Spleen (tissue), 11 donors: ENCODE measurements at regions not wholly inside any gene's neighbourhood (a gene's known extent, or its start where the extent isn't known, plus 50 kb on each side); places are given as distances from the start of the nearest gene placed in this dataset.

Experiments used
- DNase-seq: peaks from one replicate; pipeline ENCODE4 v3.0.0-alpha.2; 2020
- H3K27ac ChIP-seq, 8 donors: fragments of 200-600 bp; sonication (generic) in 7 of 8; 1 replicate in 4 of 8; 2 replicates in 4 of 8; pipeline versions ENCODE4 v1.5.0 to v1.8.0; 2016 to 2021; ENCODE audit warnings: inconsistent platforms in 4 of 8, mild to moderate bottlenecking in 4 of 8, moderate library complexity in 1 of 8
- H3K27me3 ChIP-seq, 7 donors: fragments of 200-600 bp; sonication (generic) in 6 of 7; replicated peaks in 1 of 7; 1 replicate in 4 of 7; 2 replicates in 3 of 7; pipeline versions ENCODE4 v1.5.0 to v1.8.0; 2016 to 2021; ENCODE audit warnings: inconsistent platforms in 3 of 7, mild to moderate bottlenecking in 1 of 7
- H3K36me3 ChIP-seq, 6 donors: fragments of 200-600 bp; sonication (generic) in 5 of 6; 1 replicate in 4 of 6; 2 replicates in 2 of 6; pipeline versions ENCODE4 v1.5.0 to v1.8.0; 2016 to 2021; ENCODE audit warnings: inconsistent platforms in 2 of 6
- H3K4me1 ChIP-seq, 6 donors: fragments of 200-600 bp; sonication (generic) in 5 of 6; 1 replicate in 3 of 6; 2 replicates in 3 of 6; pipeline versions ENCODE4 v1.5.0 to v1.8.0; 2016 to 2021; ENCODE audit warnings: inconsistent platforms in 3 of 6
- H3K4me3 ChIP-seq, 8 donors: fragments of 200-600 bp; sonication (generic) in 7 of 8; 1 replicate in 4 of 8; 2 replicates in 4 of 8; pipeline versions ENCODE4 v1.5.0 to v1.8.0; 2016 to 2021; ENCODE audit warnings: inconsistent platforms in 4 of 8, mild to moderate bottlenecking in 4 of 8, moderate library complexity in 2 of 8
- H3K9me3 ChIP-seq, 8 donors: fragments of 200-600 bp; sonication (generic) in 7 of 8; 1 replicate in 4 of 8; 2 replicates in 4 of 8; pipeline versions ENCODE4 v1.5.0 to v1.8.0; 2016 to 2021; ENCODE audit warnings: inconsistent platforms in 4 of 8
- POLR2A ChIP-seq, 3 donors: fragments of 450-650 bp; IDR thresholded peaks; one replicate each; pipeline ENCODE4 v1.5.1; 2017; ENCODE audit warnings: antibody characterized with exemption in 3 of 3, mild to moderate bottlenecking in 1 of 3
- POLR2AphosphoS5 ChIP-seq, 3 donors: sonication (generic); formaldehyde crosslinking; IDR thresholded peaks; one replicate each; pipeline ENCODE4 v1.5.1; 2017; ENCODE audit warnings: antibody characterized with exemption in 3 of 3
- WGBS, 5 donors: extraction: QIAGEN DNeasy Blood & Tissue Kit in 3 of 5; methylation state at CpG; one replicate each; pipeline versions ENCODE4 v1.1.5 to v1.1.7; 2013 to 2018; 5-methylcytosine and 5-hydroxymethylcytosine counted together
- intact Hi-C: fragments of 100-400 bp; cut with DNase I; formaldehyde crosslinking; loops from one replicate; pipeline ENCODE4 v1.15.0; 2023; ENCODE audit warnings: low total_unique reads
- TF ChIP-seq, protein P1 (sequence below), 11 experiments: fragments of 200-600 bp in 7 of 11; fragments of 450-650 bp in 4 of 11; sonication (generic) in 4 of 11; IDR thresholded peaks in 8 of 11; conservative IDR thresholded peaks in 3 of 11; 1 replicate in 7 of 11; 2 replicates in 4 of 11; pipeline versions ENCODE4 v1.4.0 to v1.8.0; 2016 to 2021; ENCODE audit warnings: antibody characterized with exemption in 11 of 11, inconsistent platforms in 4 of 11, mild to moderate bottlenecking in 1 of 11
- donor health status: healthy with polysubstance abuse.
- donor health status: DM: no; HTN: no; CAD: no; lungs with moderate emphysema.
- donor health status: DM: no; HTN: no; CAD: no.
- donor health status: Bipolar disorder and iron deficiency.
- donor health status: healthy.
- donor health status: DM: no; HTN: no; CAD: no.
- donor health status: DM: yes; HTN: yes; CAD: no.

DNA sequence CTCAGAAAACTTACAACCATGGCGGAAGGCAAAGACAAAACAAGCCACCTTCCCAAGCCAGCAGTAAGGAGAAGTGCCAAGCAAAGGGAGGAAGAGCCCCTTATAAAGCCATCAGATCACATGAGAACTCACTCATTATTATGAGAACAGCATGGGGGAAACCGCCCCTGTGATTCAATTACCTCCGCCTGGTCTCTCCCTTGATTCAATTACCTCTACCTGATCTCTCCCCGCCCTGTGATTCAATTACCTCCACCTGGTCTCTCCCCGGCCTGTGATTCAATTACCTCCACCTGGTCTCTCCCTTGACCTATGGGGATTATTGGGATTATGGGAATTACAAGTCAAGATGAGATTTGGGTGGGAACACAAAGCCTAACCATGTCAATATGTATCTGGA, 467.3 kb upstream of the FTMT start:
- H3K36me3 ChIP-seq = no peaks in the 10 kb centered on the region
- no peaks in the 10 kb centered on the region for H3K27me3 ChIP-seq
- H3K9me3 ChIP-seq = no peaks in the 10 kb centered on the region
- no peak overlapping the region for H3K27ac ChIP-seq
- TF ChIP-seq POLR2AphosphoS5 (IDR thresholded peaks at IDR 0.05) = no peak
- TF ChIP-seq, protein P1, sequence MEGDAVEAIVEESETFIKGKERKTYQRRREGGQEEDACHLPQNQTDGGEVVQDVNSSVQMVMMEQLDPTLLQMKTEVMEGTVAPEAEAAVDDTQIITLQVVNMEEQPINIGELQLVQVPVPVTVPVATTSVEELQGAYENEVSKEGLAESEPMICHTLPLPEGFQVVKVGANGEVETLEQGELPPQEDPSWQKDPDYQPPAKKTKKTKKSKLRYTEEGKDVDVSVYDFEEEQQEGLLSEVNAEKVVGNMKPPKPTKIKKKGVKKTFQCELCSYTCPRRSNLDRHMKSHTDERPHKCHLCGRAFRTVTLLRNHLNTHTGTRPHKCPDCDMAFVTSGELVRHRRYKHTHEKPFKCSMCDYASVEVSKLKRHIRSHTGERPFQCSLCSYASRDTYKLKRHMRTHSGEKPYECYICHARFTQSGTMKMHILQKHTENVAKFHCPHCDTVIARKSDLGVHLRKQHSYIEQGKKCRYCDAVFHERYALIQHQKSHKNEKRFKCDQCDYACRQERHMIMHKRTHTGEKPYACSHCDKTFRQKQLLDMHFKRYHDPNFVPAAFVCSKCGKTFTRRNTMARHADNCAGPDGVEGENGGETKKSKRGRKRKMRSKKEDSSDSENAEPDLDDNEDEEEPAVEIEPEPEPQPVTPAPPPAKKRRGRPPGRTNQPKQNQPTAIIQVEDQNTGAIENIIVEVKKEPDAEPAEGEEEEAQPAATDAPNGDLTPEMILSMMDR (IDR thresholded peaks at IDR 0.05 in 8 of 11, conservative IDR thresholded peaks at IDR 0.05 in 3 of 11) = no peak
- no peak for TF ChIP-seq POLR2A (IDR thresholded peaks at IDR 0.05)
- no peak overlapping the region for H3K4me3 ChIP-seq
- intact Hi-C loops = no loop called here
- no peak for DNase-seq
- no peaks in the 10 kb centered on the region for H3K4me1 ChIP-seq
- 82 to 87% (median 84%) methylated on average over 5 of the region's 5 CpGs for WGBS, 5 donors

DNA sequence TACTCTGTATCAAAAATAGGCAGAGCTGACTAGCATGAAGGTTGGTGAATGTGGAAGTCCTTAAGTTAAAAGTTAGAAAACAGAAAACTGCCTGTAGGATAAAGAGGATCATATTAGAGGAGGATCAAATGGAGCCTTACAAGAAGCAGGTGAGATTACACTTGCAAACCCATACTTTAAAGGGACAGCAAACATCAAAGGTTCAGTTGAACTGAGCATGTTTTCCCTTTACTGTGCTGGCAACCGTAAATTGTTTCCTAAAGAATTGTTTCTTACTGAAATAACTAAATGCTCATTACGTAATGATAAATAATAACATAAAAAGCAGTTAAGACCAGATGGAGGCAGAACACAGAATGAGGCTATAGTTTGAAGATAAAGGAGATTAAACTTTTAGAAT, 465.3 kb upstream of the FTMT start:
- Histone ChIP-seq H3K9me3 (no peaks in the 10 kb centered on the region), H3K4me1 (no peaks in the 10 kb centered on the region)

DNA sequence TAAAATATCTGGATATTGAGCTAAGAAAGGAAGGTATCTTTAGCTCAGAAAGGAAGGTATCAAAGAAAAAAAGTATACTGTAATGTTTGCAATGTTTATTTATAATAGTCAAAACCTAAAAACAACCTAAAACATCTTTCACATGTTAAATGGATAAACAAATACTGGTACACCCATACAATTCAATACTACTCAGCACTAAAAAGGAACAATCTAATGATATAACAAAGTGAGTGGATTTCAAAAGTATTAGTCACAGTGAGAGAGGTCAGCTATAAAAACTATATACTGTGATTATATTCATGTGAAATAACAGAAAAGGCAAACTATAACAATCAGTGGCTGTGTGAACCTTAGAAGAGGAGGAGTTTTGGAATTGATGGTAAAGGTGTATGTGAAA, 455.0 kb upstream of the FTMT start:
- intact Hi-C loops = no loop called here
- Histone ChIP-seq H3K4me3 (no peak overlapping the region), H3K9me3 (peaks cover 0 to 13% (median 0%) of the 10 kb centered on the region in 8 donors), H3K27me3 (no peaks in the 10 kb centered on the region), H3K36me3 (no peaks in the 10 kb centered on the region), H3K27ac (no peak overlapping the region), H3K4me1 (no peaks in the 10 kb centered on the region)
- no peak for DNase-seq
- no peak for TF ChIP-seq POLR2AphosphoS5 (IDR thresholded peaks at IDR 0.05)
- TF ChIP-seq POLR2A (IDR thresholded peaks at IDR 0.05) = no peak
- TF ChIP-seq, protein P1 (IDR thresholded peaks at IDR 0.05 in 8 of 11, conservative IDR thresholded peaks at IDR 0.05 in 3 of 11) = no peak

More for the DNA sequence above, 465.3 kb upstream of the FTMT start:
- H3K36me3 ChIP-seq = no peaks in the 10 kb centered on the region
- H3K27ac ChIP-seq = no peak overlapping the region
- DNase-seq = no peak
- intact Hi-C loops = no loop called here
- TF ChIP-seq POLR2A (IDR thresholded peaks at IDR 0.05) = no peak
- TF ChIP-seq, protein P1 (IDR thresholded peaks at IDR 0.05 in 8 of 11, conservative IDR thresholded peaks at IDR 0.05 in 3 of 11) = no peak
- TF ChIP-seq POLR2AphosphoS5 (IDR thresholded peaks at IDR 0.05) = no peak
- H3K4me3 ChIP-seq = no peak overlapping the region
- 25 to 66% (median 46%) methylated on average over 2 of the region's 2 CpGs for WGBS, 5 donors
- no peaks in the 10 kb centered on the region for H3K27me3 ChIP-seq

DNA sequence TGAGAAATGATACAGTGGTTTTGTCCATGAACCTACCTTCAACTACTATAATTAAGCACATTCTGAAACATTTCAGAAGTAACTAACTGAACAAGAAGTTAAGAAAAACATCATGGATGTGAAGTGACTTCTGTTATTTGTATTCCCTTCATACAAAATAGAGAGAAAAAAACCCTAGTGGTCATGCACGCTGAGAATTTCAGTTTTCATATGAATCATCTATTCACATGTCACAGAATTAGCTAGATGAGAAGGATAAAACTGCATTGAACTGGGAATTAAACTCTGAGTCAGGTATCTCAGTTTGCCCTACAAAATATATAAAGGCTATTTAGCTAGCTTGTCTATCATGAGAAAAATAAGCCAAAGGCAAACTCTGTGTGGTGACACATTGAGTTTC, 451.8 kb upstream of the FTMT start:
- H3K27ac ChIP-seq = no peak overlapping the region
- no peak overlapping the region for H3K4me3 ChIP-seq
- no peaks in the 10 kb centered on the region for H3K27me3 ChIP-seq
- TF ChIP-seq, protein P1 (IDR thresholded peaks at IDR 0.05 in 8 of 11, conservative IDR thresholded peaks at IDR 0.05 in 3 of 11) = no peak
- no peak for TF ChIP-seq POLR2AphosphoS5 (IDR thresholded peaks at IDR 0.05)
- no peak for TF ChIP-seq POLR2A (IDR thresholded peaks at IDR 0.05)
- intact Hi-C loops = no loop called here
- whole genome bisulfite sequencing, 5 donors = 51 to 74% (median 60%) methylated on average over 1 of the region's 1 CpG
- peaks cover 0 to 26% (median 4%) of the 10 kb centered on the region in 8 donors for H3K9me3 ChIP-seq
- no peak for DNase-seq
- H3K36me3 ChIP-seq = no peaks in the 10 kb centered on the region
- H3K4me1 ChIP-seq = no peaks in the 10 kb centered on the region
